GM18502 (cell line): ENCODE measurements at regions not wholly inside any gene's neighbourhood (a gene's known extent, or its start where the extent isn't known, plus 50 kb on each side); places are given as distances from the start of the nearest gene placed in this dataset.
"Not testable (repeated sequence)": the region's sequence is repeated elsewhere in the genome, so short reads cannot be mapped to it uniquely, and the experiment has no call there.

Source experiments
- ATAC-seq: cut with Tn5 transposase; IDR thresholded peaks from one replicate; pipeline ENCODE4 v1.9.1; 2021; ENCODE audit warnings: mild to moderate bottlenecking; ENCODE audit not compliant: unreplicated experiment, poor library complexity

DNA sequence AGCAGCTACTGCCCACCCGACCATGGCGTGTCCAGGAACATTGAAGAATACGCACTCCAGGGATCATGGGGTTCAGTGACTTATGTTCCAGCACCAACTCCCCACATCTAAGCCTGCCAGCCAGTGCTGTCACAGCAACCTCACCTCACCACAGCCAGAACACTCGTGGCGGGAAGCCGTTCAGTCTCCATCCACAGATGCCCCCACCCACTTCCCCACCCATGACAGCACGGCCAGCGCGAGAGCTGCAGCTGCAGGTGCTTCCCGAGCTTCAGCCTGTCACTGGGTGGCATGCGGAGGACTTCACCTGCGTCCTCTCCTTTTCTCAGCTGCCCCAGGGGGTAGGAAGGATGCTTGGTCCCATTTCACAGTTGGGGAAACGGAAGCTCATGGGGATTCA lies 50.3 kb downstream of the RBFOX3 start:
- ATAC-seq: no peak

DNA sequence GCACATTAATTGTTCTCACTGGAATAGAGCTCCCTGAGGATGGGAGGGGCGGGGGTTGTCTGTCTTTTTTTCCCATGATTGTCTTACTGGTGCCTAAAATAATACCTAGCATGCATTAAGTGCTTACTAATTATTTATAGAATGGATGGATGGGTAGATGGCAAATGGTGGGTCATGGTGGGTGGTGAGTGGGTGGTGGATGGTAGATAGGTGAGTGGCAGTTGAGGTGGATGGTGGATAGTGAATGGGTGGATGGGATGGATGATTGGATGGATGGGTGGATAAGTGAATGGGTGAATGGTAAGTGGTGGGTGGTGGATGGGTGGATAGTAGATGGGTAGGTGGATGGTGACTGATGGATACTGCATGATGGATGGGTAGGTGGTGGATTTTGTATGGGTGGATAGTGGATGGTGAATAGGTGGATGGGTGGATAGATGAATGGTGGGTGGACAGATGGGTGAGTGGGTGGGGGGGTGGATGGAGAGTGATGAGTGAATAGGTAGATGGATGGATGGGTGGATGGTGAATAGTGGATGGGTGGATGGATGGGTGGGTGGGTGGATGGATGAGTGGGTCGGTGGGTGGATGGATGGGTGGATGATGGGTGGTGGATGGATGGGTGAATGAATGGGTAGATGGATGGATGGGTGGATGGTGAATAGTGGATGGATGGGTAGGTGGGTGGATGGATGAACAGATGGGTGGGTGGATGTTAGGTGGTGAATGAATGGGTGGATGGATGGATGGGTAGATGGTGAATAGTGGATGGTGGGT lies 51.6 kb downstream of the RBFOX3 start:
- ATAC-seq: no peak

DNA sequence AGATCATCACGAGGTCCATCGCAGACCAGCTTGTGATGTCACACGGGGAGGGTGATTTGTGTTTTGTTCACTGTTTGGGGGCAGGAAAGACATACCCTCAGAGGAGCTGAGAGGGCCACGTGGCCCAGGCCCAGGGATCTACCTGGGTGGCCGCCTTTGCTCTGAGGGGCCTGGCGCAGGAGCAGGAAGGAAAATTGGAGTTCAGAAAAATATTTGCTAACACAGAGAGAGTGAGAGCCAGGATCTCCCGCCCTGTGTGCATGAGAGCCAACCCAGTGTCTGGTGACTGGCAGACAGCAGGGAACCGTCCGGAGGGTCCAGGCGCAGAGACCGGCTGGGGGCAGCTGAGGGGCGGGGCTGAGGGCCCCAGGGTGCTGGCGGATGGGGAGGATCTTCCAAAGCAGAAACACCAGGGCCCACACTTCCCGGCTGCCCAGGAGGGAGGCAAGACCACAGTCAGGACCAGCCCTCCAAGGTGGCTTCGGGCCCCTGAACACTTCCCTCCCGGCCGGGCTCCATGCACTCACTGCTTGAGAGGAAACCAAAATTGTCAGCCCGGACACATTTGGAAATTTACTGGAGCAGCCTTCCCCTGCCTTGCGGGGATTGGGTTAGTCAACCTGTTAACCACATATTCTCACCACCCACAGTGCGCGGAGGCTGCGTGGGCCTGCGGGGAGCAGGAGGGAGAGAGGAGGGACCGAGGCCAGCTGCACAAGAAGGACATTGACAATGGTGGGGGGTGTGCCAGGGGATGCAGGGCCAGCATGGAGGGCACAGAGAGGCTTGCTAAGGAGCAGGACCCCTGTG lies 52.6 kb downstream of the RBFOX3 start:
- no peak for ATAC-seq

DNA sequence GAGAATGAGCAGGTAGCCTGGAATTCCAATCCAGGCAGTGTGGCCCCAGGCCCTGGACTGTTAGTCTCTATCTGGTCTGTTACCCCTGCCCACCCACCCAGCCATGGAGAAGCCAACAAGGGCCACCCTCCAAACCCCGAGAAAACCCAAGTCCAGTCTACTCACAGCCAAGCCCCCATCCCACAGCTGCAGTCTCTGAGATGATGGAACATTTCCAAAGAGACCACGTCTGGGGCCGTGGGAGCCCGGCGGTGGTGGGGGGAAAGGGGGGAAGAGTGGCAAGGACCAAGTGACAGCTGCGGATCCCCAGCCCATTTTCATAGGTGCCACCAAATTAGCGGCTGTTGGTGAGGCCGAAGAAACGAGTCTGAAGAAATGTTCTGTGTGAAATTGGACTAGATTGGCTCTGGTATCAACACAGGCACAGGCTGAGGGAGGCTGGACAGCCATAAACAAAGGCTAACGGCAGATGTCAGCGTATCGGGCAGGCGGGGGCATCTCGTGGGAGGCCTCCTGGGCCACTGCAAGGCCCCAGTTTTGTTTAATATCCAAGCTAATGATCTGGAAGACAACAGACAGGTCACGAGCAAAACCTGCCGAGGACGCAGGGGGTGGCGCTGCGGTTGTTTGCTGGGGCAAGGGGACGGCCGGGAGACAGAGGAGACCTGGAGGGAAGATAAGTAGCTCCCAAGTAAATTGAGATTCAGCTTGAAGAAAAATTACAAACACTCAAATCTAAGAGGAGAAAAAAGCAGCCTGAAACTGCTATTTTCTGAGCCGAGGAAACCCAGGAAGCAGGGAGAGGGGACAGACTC lies 53.4 kb downstream of the RBFOX3 start:
- ATAC-seq: no peak

DNA sequence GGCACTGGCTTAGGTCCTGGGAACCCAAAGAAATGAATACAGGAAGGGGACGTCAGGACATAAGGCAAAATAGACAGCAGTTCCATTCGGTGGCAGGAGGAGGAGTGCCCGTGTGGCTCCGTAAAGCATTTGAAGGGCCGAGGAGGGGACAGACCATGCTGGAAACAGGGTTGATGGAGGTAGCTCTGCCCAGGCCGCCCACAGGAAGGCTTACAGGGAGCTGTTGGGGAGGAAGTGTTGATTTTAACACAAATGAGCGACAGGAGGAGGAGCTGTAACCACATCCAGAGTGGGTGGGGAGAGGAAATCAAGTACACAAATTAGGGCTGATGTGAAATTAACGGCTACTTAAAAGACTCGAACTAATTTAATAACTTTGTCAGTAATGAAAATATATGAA lies 54.6 kb downstream of the RBFOX3 start:
- no peak for ATAC-seq

DNA sequence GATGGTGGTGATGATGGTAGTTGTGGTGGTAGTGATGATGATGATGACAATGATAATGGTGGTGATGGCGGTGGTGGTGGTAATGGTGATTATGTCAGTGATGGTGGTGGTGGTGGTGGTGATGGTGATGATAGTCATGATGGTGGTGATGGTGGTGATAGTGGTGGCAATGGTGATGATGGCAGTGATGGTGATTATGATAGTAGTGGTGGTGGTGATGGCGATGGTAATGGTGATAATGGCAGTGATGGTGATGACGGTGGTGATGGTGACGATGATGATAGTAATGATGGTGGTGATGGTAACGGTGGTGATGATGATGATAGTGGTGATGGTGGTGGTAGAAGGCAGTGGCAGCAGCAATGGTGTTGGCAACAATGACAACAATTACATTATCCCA lies 55.3 kb downstream of the RBFOX3 start:
- ATAC-seq: no peak

DNA sequence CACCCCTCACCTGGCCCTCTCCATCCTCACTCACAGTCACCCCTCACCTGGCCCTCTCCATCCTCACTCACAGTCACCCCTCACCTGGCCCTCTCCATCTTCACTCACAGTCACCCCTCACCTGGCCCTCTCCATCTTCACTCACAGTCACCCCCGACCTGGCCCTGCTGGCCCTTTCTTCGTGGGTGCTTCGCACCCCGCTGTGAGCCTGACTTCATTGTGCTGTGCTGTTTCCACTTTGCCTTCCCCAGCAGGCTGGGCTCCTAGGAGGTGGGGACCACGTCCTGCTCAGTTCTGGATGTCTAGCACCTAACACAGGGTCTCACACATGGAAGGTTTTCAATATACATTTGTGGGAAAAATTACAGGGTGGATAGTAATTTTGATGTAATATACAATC lies 56.5 kb downstream of the RBFOX3 start:
- not testable (repeated sequence) for ATAC-seq

DNA sequence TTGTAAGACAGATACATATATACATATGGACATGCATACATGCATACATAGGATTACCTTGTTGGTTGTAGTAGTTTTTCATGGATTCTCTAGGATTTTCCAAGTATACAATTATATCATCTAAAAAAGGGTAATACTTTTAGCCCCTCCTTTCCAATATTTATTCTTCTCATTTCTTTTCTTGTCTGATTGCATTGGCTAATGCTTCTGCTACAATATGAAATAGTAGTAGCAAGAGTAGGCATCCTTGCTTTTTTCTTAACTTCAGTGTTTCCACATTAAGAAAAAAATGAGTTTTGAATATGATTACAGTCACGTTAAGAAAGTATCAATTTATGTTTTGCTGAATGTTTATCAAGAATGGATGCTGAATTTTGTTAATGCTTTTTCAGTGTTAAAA lies 58.0 kb downstream of the RBFOX3 start:
- no peak for ATAC-seq

DNA sequence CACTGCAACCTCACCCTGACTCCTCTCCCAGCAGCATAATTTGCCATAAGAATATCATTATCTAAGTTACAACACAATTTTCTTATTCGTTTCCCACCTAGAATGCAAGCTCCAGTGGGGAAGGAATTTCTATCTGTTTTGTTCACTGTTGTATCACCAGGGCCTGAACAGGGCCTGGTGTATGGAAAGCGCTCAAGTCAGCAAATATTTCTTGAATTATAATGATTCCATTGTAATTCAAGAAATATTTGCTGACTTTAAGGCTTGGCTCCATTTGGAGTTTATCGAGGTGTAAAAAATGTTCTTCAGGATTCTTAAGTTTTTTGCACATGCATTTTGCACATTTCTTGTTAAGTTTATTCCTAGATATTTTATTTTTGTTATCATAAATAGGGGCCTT lies 58.4 kb downstream of the RBFOX3 start:
- no peak for ATAC-seq

DNA sequence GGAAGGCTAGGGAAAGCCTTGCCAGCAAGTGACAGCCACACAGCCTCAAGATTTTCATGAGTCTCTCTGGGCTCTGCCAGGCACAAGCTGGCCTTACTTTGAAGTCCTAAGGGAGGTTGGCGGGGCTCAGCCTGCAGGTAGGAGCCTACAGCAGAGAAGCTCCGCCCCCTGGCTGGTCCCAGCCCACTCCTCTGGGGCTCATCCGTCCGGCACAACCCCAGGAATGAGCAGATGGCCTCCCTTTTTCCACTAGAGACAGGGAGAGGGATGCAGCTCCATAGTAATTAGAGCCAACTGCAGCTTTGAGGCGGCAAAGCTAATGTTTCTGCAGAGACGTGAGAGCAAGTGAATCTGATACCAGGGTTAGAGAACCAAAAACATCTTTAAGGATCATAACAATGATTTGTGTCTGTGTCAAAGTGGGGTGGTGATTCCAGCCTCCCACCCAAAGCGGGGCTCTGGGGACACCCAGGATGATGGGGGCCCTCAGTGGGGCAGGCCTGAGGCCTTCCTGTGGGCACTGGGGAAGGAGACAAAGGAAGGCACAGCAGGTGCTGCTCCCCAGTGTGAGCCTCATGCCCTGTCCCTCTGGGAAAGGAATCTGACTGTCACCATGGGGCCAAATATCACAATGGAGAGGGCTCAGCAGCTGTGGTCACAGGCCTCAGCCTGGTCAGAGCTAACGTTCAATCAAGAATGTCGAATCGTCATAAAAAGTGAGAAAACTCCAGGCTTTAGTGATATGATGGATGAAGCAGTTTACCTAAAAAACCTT lies 61.5 kb downstream of the RBFOX3 start:
- no peak for ATAC-seq

DNA sequence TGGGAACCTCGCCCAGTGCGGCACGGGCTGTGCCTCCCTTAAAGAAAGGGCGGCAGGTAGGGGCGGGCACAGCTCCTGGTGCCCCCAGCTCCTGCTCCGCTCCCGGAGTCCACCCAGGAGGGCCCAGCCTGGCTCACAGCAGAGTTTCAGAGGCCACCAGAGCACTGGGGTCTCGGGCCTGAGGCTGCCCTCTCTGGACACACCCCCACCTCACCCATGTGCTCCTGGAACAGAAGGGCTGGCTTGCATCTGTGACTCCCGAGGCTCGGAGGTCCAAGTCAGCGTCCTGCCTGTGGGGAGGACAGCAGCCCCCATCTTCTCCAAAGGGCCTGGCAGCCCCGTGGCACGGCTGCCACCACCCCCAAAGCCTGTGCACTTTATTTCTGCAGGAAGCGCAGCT lies 62.7 kb downstream of the RBFOX3 start:
- ATAC-seq: no peak

DNA sequence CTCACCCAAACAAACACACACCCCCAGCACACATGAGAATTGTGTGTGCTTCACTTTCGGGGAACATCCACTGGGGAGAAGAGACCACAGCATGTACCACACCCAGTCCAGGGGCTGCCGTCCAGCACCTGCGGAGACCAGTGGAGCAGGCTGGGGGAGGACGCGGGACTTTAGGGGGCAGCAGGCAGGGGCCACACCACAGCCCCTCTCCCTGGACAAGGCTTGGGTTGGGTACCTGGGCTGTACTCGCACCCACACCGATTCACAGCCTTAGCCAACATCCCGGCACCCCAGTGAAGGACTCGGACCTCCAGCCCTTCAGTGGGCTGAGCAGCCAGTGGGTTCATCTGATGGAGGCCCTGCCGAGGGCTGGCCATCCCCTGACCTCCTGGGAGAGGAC lies 63.3 kb downstream of the RBFOX3 start:
- ATAC-seq: no peak

DNA sequence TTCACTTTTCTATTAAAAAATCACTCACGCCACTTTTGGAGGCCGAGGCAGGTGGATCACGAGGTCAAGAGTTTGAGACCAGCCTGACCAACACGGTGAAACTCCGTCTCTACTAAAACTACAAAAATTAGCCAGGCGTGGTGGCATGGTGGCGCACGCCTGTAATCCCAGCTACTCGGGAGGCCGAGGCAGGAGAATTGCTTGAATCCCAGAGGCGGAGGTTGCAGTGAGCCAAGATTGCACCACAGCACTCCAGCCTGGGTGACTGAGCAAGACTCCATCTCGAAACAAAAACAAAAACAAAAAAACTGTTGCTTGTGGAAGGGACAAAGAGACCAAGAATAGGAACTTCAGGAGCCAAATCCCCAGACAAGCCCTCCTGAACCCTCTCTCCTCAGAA lies 63.7 kb downstream of the RBFOX3 start:
- ATAC-seq: not testable (repeated sequence)

DNA sequence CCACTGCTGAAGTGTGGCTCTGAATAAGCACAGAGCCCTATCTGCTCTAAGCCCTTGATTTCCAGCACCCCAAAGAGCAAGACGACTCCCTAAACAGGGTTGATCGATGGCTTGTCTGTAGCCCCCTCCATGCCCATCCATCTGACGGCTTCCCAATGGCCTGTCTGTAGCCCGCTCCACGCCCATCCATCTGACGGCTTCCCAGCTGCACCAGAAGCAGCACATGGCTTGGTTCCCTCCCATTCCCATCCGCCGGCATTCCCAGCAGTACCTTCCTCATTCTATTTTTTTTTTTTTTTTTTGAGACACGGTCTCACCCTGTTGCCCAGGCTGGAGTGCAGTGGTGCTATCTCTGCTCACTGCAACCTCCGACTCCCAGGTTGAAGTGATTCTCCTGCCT lies 64.5 kb downstream of the RBFOX3 start:
- ATAC-seq: no peak

DNA sequence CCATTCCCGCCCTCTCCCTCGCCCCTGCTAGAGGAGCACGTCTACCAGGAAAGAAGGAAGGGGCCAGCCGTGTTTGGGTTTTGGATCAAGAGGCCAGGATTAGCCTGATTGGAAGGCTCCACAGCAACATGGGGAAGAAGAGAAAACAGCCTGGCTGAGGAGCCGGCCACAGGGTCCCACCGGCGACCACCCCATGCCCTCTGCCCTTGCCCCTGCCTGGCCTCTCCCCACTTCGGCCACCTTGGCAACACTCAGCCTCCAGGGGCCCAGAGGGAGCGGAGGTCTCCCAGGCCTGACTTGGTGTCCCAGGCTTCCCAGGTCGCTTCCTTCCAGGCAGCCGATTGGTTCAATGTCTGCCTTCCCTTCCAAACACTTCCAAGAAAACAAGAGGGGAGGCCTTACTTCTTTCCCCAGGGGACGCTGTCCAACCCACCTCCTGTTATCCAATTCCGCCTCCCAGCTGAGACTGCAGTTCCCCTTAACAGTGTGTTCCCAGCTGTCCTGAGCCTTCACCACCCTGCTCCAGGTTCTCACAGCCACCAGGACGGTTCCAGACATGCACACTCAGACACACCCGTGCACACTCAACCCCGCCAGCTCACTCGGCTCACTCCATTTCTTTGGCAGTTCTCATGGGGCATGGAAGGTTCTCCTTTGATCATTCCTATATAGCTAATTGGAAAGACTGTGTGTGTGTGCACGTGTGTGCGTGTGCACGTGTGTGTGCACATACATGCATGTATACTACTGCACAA lies 65.4 kb downstream of the RBFOX3 start:
- no peak for ATAC-seq

DNA sequence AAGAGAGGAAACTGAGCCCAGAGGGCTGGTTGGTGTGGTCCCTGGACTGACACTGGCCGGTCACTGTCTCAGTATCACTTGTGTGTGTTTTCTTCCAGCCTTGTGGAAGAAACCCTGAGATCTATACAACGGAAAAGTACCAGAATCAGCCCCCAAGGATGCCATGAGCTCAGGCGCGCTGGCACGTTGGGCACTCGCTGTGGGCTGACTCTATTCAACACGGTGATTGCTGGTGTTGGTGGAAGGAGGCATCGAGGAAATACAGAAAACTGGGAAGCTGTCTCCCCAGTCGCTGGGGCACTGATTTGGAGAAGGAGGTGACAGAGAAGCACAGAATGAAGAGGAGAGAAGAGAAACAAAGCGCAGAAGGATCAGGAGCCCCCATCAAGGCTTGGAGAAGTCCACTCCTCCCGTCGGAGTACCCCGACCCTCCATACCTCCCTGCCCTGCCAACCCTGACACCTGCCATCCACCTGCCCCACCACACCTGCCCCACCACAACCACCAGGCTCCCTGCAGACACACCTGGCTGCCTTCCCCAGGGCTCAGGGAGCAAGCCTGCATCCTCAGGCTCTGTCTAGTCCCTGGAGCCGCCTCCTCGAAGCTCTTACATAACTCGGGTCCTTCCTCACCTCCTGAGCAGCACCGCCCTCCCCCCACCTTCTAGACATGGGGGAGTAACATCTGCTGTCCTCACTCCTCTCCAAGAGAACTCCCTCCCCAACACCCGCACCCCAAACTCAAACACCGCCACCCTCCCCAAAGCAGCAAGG lies 66.5 kb downstream of the RBFOX3 start:
- ATAC-seq: no peak

DNA sequence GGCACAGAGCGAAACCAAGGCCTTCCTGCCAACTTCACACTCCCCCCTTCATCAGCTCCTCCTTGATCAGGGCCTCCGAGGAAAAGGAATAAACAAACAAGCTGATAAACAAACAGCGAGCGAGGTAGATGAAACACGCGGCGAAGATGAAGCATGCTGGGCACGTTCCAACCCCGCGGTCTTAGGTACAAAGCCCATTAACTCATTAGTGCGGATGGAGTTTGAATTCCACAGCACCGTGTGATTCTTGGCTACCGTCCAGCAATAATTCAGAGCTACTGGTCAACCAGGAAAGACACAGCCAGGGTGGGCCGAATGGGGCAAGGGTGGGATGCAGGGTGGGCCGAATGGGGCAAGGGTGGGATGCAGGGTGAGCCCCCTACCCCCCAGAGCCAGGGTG lies 67.3 kb downstream of the RBFOX3 start:
- no peak for ATAC-seq

DNA sequence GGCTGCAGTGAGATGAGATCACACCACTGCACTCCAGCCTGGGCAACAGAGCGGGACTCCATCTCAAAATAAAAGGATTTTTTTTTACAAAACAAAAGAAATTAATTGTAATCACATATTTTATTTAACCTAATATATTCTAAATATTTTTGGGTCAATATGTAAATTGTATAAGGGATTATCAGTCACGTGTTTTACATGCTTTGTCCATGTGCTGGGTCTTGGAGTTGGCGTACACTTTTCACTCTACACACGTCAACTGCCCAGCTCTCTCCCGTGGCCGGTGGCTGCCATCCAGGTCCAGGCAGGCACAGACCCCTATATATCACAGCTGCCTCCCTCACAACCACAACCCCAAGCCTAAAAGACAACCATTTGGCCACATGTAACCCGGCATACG lies 68.1 kb downstream of the RBFOX3 start:
- no peak for ATAC-seq
